Fibroblast of lung (primary cell): ENCODE measurements at regions not wholly inside any gene's neighbourhood (a gene's known extent, or its start where the extent isn't known, plus 50 kb on each side); places are given as distances from the start of the nearest gene placed in this dataset.

ENCODE experiments used
- DNase-seq, 2 donors: peaks; one replicate each; pipeline versions ENCODE4 v3.0.0 to v3.0.0-alpha.2; 2010; ENCODE audit warnings: low read depth in 2 of 2
- H2AFZ ChIP-seq: 2 replicates; pipeline ENCODE4 v1.5.1; 2012; ENCODE audit warnings: low read length, control low read depth, inconsistent platforms
- H3K27ac ChIP-seq: 2 replicates; pipeline ENCODE4 v1.5.1; 2011; ENCODE audit warnings: low read length, control low read depth; ENCODE audit not compliant: insufficient read depth
- H3K27me3 ChIP-seq: 2 replicates; pipeline ENCODE4 v1.5.1; 2011; ENCODE audit warnings: mild to moderate bottlenecking, low read length; ENCODE audit not compliant: control insufficient read depth, insufficient read depth
- H3K36me3 ChIP-seq: 2 replicates; pipeline ENCODE4 v1.5.1; 2011; ENCODE audit warnings: low read length; ENCODE audit not compliant: control insufficient read depth, insufficient read depth
- H3K4me1 ChIP-seq: 2 replicates; pipeline ENCODE4 v1.5.1; 2011; ENCODE audit warnings: low read length; ENCODE audit not compliant: control insufficient read depth, insufficient read depth; ENCODE audit errors: extremely low read depth
- H3K4me2 ChIP-seq: 2 replicates; pipeline ENCODE4 v1.5.1; 2011; ENCODE audit warnings: low read length, control low read depth; ENCODE audit not compliant: insufficient read depth; ENCODE audit errors: extremely low read depth
- H3K4me3 ChIP-seq, 4 experiments: fragments of 200-600 bp in 1 of 4; sonication (generic) in 1 of 4; replicated peaks in 1 of 4; 2 replicates each; pipeline ENCODE4 v1.5.1; 2011 to 2016; ENCODE audit warnings: low read length in 4 of 4, low read depth in 3 of 4, mild to moderate bottlenecking in 3 of 4, control low read depth in 2 of 4, inconsistent platforms in 1 of 4, mixed read lengths in 1 of 4; ENCODE audit not compliant: insufficient read depth in 1 of 4; ENCODE audit errors: control extremely low read depth in 1 of 4
- H3K79me2 ChIP-seq: 2 replicates; pipeline ENCODE4 v1.5.1; 2012; ENCODE audit warnings: mild to moderate bottlenecking, low read length, inconsistent platforms; ENCODE audit not compliant: control insufficient read depth, insufficient read depth
- H3K9ac ChIP-seq: 2 replicates; pipeline ENCODE4 v1.5.1; 2011; ENCODE audit warnings: mild to moderate bottlenecking, low read length, control low read depth; ENCODE audit not compliant: insufficient read depth
- H3K9me3 ChIP-seq: 2 replicates; pipeline ENCODE4 v1.5.1; 2012; ENCODE audit warnings: low read depth, low read length; ENCODE audit not compliant: control insufficient read depth, insufficient read depth
- H4K20me1 ChIP-seq: 2 replicates; pipeline ENCODE4 v1.5.1; 2011; ENCODE audit warnings: low read length; ENCODE audit not compliant: control insufficient read depth, insufficient read depth; ENCODE audit errors: extremely low read depth
- EZH2 ChIP-seq: IDR thresholded peaks from 2 replicates; pipeline ENCODE4 v1.5.1; 2012; ENCODE audit warnings: low read length, control low read depth, mild to moderate bottlenecking; ENCODE audit errors: missing control alignments
- TF ChIP-seq, protein P1 (sequence below), 2 donors: IDR thresholded peaks in 1 of 2; conservative IDR thresholded peaks in 1 of 2; 1 replicate in 1 of 2; 2 replicates in 1 of 2; pipeline ENCODE4 v1.5.1; 2011 to 2012; ENCODE audit warnings: low read length in 2 of 2, control low read depth in 1 of 2, inconsistent platforms in 1 of 2, low read depth in 1 of 2, mild to moderate bottlenecking in 1 of 2

DNA sequence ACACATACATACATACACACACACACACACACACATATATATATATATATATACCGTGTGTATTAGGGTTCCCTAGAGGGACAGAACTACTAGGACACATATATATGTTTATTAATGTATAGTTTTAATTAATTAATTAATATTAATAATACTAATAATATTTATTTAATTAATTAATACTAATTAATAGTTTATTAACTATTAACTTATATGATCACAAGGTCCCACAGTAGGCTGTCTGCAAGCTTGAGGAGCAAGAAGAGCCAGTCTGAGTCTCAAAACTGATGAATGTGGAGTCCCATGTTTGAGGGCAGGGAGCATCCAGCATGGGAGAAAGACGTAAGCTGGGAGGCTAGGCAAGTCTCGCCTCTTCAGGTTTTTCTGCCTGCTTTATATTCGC is 398.0 kb upstream of the KIF2A start:
- Histone ChIP-seq H3K27ac (no peak overlapping the region), H3K9ac (no peak overlapping the region), H3K36me3 (no peaks in the 10 kb centered on the region), H3K4me3 (no peak overlapping the region), H2AFZ (no peak overlapping the region), H3K79me2 (no peaks in the 10 kb centered on the region), H3K27me3 (no peaks in the 10 kb centered on the region), H4K20me1 (no peaks in the 10 kb centered on the region), H3K9me3 (no peaks in the 10 kb centered on the region), H3K4me1 (no peaks in the 10 kb centered on the region), H3K4me2 (no peak overlapping the region)
- TF ChIP-seq, protein P1, sequence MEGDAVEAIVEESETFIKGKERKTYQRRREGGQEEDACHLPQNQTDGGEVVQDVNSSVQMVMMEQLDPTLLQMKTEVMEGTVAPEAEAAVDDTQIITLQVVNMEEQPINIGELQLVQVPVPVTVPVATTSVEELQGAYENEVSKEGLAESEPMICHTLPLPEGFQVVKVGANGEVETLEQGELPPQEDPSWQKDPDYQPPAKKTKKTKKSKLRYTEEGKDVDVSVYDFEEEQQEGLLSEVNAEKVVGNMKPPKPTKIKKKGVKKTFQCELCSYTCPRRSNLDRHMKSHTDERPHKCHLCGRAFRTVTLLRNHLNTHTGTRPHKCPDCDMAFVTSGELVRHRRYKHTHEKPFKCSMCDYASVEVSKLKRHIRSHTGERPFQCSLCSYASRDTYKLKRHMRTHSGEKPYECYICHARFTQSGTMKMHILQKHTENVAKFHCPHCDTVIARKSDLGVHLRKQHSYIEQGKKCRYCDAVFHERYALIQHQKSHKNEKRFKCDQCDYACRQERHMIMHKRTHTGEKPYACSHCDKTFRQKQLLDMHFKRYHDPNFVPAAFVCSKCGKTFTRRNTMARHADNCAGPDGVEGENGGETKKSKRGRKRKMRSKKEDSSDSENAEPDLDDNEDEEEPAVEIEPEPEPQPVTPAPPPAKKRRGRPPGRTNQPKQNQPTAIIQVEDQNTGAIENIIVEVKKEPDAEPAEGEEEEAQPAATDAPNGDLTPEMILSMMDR (conservative IDR thresholded peaks at IDR 0.05 in 1 of 2, IDR thresholded peaks at IDR 0.05 in 1 of 2; ENCODE audit: low read depth in 1 of 2, low read length in 2 of 2): no peak
- TF ChIP-seq EZH2: no peak
- DNase-seq: no peak

DNA sequence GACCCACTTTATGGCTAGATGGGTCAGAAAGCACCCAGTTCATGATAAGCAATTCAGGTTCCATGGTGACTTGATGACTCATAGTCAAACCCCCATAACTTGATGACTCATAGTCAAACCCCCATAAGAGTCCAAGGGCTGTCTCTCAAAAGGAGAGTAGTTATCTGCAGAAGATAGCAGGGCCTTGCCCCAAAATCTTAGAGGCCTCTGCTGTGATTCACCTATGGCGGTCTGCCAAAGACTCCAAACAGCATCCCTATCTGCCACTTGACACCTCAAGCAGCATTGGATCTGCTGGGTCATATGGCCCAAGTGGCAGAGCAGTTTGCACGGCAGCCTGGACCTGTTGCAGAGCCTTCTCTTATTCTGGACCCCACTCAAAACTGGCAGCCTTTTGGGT is 395.2 kb upstream of the KIF2A start:
- H3K9ac ChIP-seq: no peak overlapping the region
- no peaks in the 10 kb centered on the region for H3K79me2 ChIP-seq
- no peaks in the 10 kb centered on the region for H3K4me1 ChIP-seq
- TF ChIP-seq, protein P1 (conservative IDR thresholded peaks at IDR 0.05 in 1 of 2, IDR thresholded peaks at IDR 0.05 in 1 of 2; ENCODE audit: low read depth in 1 of 2, low read length in 2 of 2): no peak
- TF ChIP-seq EZH2: no peak
- H4K20me1 ChIP-seq: no peaks in the 10 kb centered on the region
- H3K36me3 ChIP-seq: no peaks in the 10 kb centered on the region
- H3K9me3 ChIP-seq: no peaks in the 10 kb centered on the region
- H3K4me2 ChIP-seq: no peak overlapping the region
- no peak overlapping the region for H3K4me3 ChIP-seq
- DNase-seq: peak in 1 of 2 donors; percentile 22
- H2AFZ ChIP-seq: no peak overlapping the region
- no peaks in the 10 kb centered on the region for H3K27me3 ChIP-seq
- H3K27ac ChIP-seq: no peak overlapping the region

DNA sequence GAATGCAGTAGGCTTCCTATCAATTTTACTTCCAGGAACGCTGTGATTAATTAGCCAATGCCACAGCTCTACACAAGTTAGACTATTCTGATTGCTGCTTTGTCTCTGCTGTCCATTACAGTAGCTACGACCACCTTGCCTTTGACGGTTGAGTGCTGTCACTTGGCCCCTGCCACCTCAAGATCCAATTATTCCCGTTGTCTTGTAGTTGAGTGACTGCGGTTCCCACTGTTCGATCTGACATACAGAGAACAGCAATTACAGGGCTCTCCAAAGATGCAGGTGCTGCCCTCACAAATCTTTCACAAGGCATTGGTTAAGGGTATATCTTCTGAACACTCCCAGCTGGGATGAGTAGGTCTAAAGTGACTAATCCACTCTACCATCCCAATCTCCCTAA is 393.4 kb upstream of the KIF2A start:
- Histone ChIP-seq H3K27me3 (no peaks in the 10 kb centered on the region), H3K9ac (no peak overlapping the region), H4K20me1 (no peaks in the 10 kb centered on the region), H3K79me2 (no peaks in the 10 kb centered on the region), H3K9me3 (no peaks in the 10 kb centered on the region), H3K36me3 (no peaks in the 10 kb centered on the region), H3K27ac (no peak overlapping the region), H3K4me3 (no peak overlapping the region), H2AFZ (no peak overlapping the region), H3K4me2 (no peak overlapping the region), H3K4me1 (no peaks in the 10 kb centered on the region)
- DNase-seq: no peak
- TF ChIP-seq, protein P1 (conservative IDR thresholded peaks at IDR 0.05 in 1 of 2, IDR thresholded peaks at IDR 0.05 in 1 of 2; ENCODE audit: low read depth in 1 of 2, low read length in 2 of 2): no peak
- TF ChIP-seq EZH2: no peak
